Fibroblast of mammary gland (primary cell): ENCODE measurements at regions not wholly inside any gene's neighbourhood (a gene's known extent, or its start where the extent isn't known, plus 50 kb on each side); places are given as distances from the start of the nearest gene placed in this dataset.
"Not testable (repeated sequence)": the region's sequence is repeated elsewhere in the genome, so short reads cannot be mapped to it uniquely, and the experiment has no call there.

Experiments used
- DNase-seq: peaks from one replicate; pipeline ENCODE4 v3.0.0-alpha.2; 2010; ENCODE audit warnings: low read depth
- H3K4me3 ChIP-seq: 2 replicates; pipeline ENCODE4 v1.5.1; 2011; ENCODE audit warnings: low read depth, mild to moderate bottlenecking, low read length, moderate library complexity; ENCODE audit not compliant: control insufficient read depth
- CTCF ChIP-seq: conservative IDR thresholded peaks from 2 replicates; pipeline ENCODE4 v1.5.1; 2011; ENCODE audit warnings: low read depth, low read length, inconsistent platforms; ENCODE audit not compliant: control insufficient read depth, insufficient read depth

GRCh38 chr5:91315701-91316100 lies 67.4 kb downstream of the ARRDC3 start:
- no peak overlapping the region for H3K4me3 ChIP-seq
- no peak for DNase-seq

GRCh38 chr5:91313757-91314673 lies 69.1 kb downstream of the ARRDC3 start:
- DNase-seq = peak; percentile 97
- H3K4me3 ChIP-seq = no peak overlapping the region
- TF ChIP-seq CTCF = no peak

More at GRCh38 chr5:91315701-91316100, 67.4 kb downstream of the ARRDC3 start:
- TF ChIP-seq CTCF = no peak

- no peak for TF ChIP-seq CTCF
- no peak overlapping the region for H3K4me3 ChIP-seq
Measured at GRCh38 chr5:91312698-91313097, 70.4 kb downstream of the ARRDC3 start.

GRCh38 chr5:91311697-91312501 lies 71.2 kb downstream of the ARRDC3 start:
- H3K4me3 ChIP-seq = no peak overlapping the region
- TF ChIP-seq CTCF = no peak
- peak; percentile 100 for DNase-seq

More at GRCh38 chr5:91312698-91313097, 70.4 kb downstream of the ARRDC3 start:
- DNase-seq = no peak

GRCh38 chr5:91311168-91311696 lies 71.9 kb downstream of the ARRDC3 start:
- DNase-seq = no peak
- TF ChIP-seq CTCF = no peak
- no peak overlapping the region for H3K4me3 ChIP-seq

- not testable (repeated sequence) for DNase-seq, H3K4me3 ChIP-seq
Measured at GRCh38 chr5:91308157-91308556, 75.0 kb downstream of the ARRDC3 start.

GRCh38 chr5:91307048-91307447 lies 76.1 kb downstream of the ARRDC3 start:
- no peak for TF ChIP-seq CTCF

More at GRCh38 chr5:91307048-91307447, 76.1 kb downstream of the ARRDC3 start:
- H3K4me3 ChIP-seq = no peak overlapping the region
- peak; percentile 89 for DNase-seq
